Heart left ventricle (tissue), 16 donors: ENCODE measurements at regions not wholly inside any gene's neighbourhood (a gene's known extent, or its start where the extent isn't known, plus 50 kb on each side); places are given as distances from the start of the nearest gene placed in this dataset.

Experiments
- ATAC-seq, 4 donors: fragments of 200-7000 bp; cut with Tn5 transposase; one replicate each; pipeline ENCODE4 v1.9.1; 2020 to 2022; ENCODE audit warnings: moderate library complexity in 4 of 4, mild to moderate bottlenecking in 3 of 4, moderate number of reproducible peaks in 1 of 4
- DNase-seq, 5 donors: peaks; one replicate each; pipeline ENCODE4 v3.0.0-alpha.2; 2020
- H3K27ac ChIP-seq, 12 donors: fragments of 200-600 bp; sonication (generic) in 4 of 12; one replicate each; pipeline versions ENCODE4 v1.5.0 to v1.8.0; 2016 to 2022; ENCODE audit warnings: mild to moderate bottlenecking in 2 of 12
- H3K27me3 ChIP-seq, 9 donors: fragments of 200-600 bp; sonication (generic) in 2 of 9; one replicate each; pipeline versions ENCODE4 v1.5.1 to v1.8.0; 2016 to 2022; ENCODE audit warnings: mild to moderate bottlenecking in 3 of 9
- H3K36me3 ChIP-seq, 9 donors: fragments of 200-600 bp; sonication (generic) in 2 of 9; one replicate each; pipeline versions ENCODE4 v1.5.0 to v1.8.0; 2018 to 2022; ENCODE audit warnings: mild to moderate bottlenecking in 2 of 9
- H3K4me1 ChIP-seq, 12 donors: fragments of 200-600 bp; sonication (generic) in 4 of 12; one replicate each; pipeline versions ENCODE4 v1.5.0 to v1.8.0; 2016 to 2022; ENCODE audit warnings: mild to moderate bottlenecking in 3 of 12
- H3K4me3 ChIP-seq, 12 donors: fragments of 200-600 bp; sonication (generic) in 4 of 12; one replicate each; pipeline versions ENCODE4 v1.5.0 to v1.8.0; 2017 to 2022; ENCODE audit warnings: mild to moderate bottlenecking in 9 of 12, moderate library complexity in 4 of 12
- H3K9me3 ChIP-seq, 12 donors: fragments of 200-600 bp; sonication (generic) in 4 of 12; one replicate each; pipeline versions ENCODE4 v1.5.0 to v1.8.0; 2016 to 2022; ENCODE audit warnings: mild to moderate bottlenecking in 1 of 12
- POLR2A ChIP-seq, 2 donors: fragments of 450-650 bp; IDR thresholded peaks; one replicate each; pipeline ENCODE4 v1.6.1; 2017; ENCODE audit warnings: antibody characterized with exemption in 2 of 2, mild to moderate bottlenecking in 2 of 2, moderate library complexity in 2 of 2
- WGBS, 4 donors: extraction: QIAGEN DNeasy Blood & Tissue Kit in 2 of 4; methylation state at CpG; one replicate each; pipeline versions ENCODE4 v1.1.5 to v1.1.7; 2013 to 2018; 5-methylcytosine and 5-hydroxymethylcytosine counted together
- intact Hi-C, 10 donors: fragments of 100-400 bp; cut with DNase I; formaldehyde crosslinking; loops; one replicate each; pipeline versions ENCODE4 v1.11.1 to v1.14.2; 2022
- TF ChIP-seq, protein P1 (sequence below), 12 donors: fragments of 200-600 bp; sonication (generic) in 4 of 12; IDR thresholded peaks; one replicate each; pipeline versions ENCODE4 v1.5.0 to v1.8.0; 2018 to 2022; ENCODE audit warnings: antibody characterized with exemption in 12 of 12, mild to moderate bottlenecking in 5 of 12
- donor health status: ischemic (EF 13 %, LVEDD 7.1; RV severe dilation, severe dysfunction).
- donor health status: healthy with polysubstance abuse.
- donor health status: DM: no; HTN: yes; CAD: no.
- donor health status: DM: no; HTN: no; CAD: no.
- donor health status: ischemic (EF 25% LVEDD 6.9; RV normal size, moderate dysfunction).
- donor health status: ischemic (EF 25% LVEDD 5.7; RV mildly dilated, moderate dysfunction).
- donor health status: healthy.
- donor health status: DM: yes; HTN: yes; CAD: no.
- donor health status: ischemic (EF 35%, LVEDD 5.7; RV mildly dilated, moderate dysfunction).
- donor health status: nonischemic (EF 11% LVEDD 7.7; RV severe dilation, severe dysfunction).
- donor health status: DM: yes; HTN: yes; CAD: no.
- donor health status: PGD.
- donor health status: ischemic (EF 29% LVEDD 5.4; RV normal size, mild dysfunction).
- donor health status: nonischemic (EF 23%, LVEDD 6.1; RV moderate dilation, normal function).

DNA sequence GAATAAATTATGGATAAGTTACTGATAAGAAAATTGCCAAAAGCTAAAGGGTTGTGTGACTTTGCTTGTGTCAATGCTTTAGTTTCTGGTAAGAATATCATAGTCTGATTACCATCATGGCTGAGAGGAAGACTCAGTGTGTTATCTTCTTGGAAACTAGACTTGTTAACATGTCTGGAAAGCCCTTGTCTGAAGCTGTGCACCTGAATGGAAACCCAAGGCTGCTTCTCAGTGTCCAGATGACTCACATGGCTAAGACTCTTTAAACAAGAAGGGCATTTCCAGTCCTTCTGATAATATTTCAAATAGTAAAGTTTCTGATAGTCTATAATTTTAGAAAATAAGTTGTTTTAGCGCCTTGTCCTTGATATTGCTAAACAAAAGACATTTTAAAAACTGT lies 1092.7 kb downstream of the PLA2G4A start:
- Histone ChIP-seq H3K4me1 (no peaks in the 10 kb centered on the region), H3K27me3 (no peaks in the 10 kb centered on the region), H3K9me3 (no peaks in the 10 kb centered on the region), H3K4me3 (no peak overlapping the region), H3K27ac (no peak overlapping the region), H3K36me3 (no peaks in the 10 kb centered on the region)
- no peak for DNase-seq
- ATAC-seq: no peak
- no peak for TF ChIP-seq POLR2A (IDR thresholded peaks at IDR 0.05)
- TF ChIP-seq, protein P1, sequence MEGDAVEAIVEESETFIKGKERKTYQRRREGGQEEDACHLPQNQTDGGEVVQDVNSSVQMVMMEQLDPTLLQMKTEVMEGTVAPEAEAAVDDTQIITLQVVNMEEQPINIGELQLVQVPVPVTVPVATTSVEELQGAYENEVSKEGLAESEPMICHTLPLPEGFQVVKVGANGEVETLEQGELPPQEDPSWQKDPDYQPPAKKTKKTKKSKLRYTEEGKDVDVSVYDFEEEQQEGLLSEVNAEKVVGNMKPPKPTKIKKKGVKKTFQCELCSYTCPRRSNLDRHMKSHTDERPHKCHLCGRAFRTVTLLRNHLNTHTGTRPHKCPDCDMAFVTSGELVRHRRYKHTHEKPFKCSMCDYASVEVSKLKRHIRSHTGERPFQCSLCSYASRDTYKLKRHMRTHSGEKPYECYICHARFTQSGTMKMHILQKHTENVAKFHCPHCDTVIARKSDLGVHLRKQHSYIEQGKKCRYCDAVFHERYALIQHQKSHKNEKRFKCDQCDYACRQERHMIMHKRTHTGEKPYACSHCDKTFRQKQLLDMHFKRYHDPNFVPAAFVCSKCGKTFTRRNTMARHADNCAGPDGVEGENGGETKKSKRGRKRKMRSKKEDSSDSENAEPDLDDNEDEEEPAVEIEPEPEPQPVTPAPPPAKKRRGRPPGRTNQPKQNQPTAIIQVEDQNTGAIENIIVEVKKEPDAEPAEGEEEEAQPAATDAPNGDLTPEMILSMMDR (IDR thresholded peaks at IDR 0.05): no peak
- intact Hi-C loops: no loop called here
- 48 to 89% (median 79%) methylated on average over 1 of the region's 1 CpG for WGBS, 4 donors

DNA sequence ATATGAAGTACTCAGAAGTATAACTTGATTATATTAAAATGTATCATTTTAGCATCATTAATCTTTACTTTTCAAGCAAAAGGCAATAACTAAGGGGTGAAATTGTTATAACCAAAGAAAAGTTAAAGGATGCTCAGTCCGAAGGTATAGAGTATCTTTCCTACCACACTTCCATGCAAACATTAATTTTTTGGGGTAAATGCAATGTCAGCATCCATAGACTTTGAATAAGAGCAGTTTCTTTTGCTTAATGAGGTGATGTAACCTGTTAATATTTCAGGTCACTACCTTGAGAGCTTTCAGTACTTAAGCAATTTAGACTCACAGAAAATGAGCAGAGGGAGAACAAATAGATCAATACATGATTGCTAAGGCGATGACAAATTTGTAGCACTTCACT lies 1093.5 kb downstream of the PLA2G4A start:
- H3K9me3 ChIP-seq: no peaks in the 10 kb centered on the region
- DNase-seq: no peak
- no peaks in the 10 kb centered on the region for H3K4me1 ChIP-seq
- no peaks in the 10 kb centered on the region for H3K27me3 ChIP-seq
- TF ChIP-seq, protein P1 (IDR thresholded peaks at IDR 0.05): no peak
- TF ChIP-seq POLR2A (IDR thresholded peaks at IDR 0.05): no peak
- no peak overlapping the region for H3K4me3 ChIP-seq
- intact Hi-C loops: no loop called here
- H3K36me3 ChIP-seq: no peaks in the 10 kb centered on the region
- no peak for ATAC-seq
- 86 to 95% (median 91%) methylated on average over 2 of the region's 2 CpGs for WGBS, 4 donors
- H3K27ac ChIP-seq: no peak overlapping the region

DNA sequence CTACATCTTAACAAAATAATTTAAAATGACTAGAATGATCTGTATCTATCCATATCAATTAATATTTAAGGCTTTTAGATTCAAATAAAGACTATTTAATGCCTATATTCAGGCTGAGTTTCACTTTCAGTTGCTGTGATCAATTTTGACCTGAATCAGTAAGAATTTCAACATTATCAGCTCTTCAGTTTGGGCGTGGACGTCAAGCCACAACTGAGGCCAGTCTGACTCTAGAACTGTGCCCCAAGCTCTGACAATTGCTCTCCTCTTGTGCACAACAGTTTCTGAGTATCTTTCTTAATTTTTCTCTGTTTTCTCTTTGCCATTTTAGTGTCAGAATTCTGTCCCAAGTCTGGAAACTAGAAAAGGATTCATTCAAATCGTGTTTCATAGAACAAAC lies 1095.5 kb downstream of the PLA2G4A start:
- H3K4me3 ChIP-seq: no peak overlapping the region
- 82 to 89% (median 85%) methylated on average over 3 of the region's 3 CpGs for WGBS, 4 donors
- TF ChIP-seq POLR2A (IDR thresholded peaks at IDR 0.05): no peak
- TF ChIP-seq, protein P1 (IDR thresholded peaks at IDR 0.05): no peak
- no peaks in the 10 kb centered on the region for H3K36me3 ChIP-seq
- no peaks in the 10 kb centered on the region for H3K4me1 ChIP-seq
- intact Hi-C loops: no loop called here
- no peaks in the 10 kb centered on the region for H3K9me3 ChIP-seq
- DNase-seq (no peak), ATAC-seq (no peak)
- no peak overlapping the region for H3K27ac ChIP-seq
- H3K27me3 ChIP-seq: no peaks in the 10 kb centered on the region

DNA sequence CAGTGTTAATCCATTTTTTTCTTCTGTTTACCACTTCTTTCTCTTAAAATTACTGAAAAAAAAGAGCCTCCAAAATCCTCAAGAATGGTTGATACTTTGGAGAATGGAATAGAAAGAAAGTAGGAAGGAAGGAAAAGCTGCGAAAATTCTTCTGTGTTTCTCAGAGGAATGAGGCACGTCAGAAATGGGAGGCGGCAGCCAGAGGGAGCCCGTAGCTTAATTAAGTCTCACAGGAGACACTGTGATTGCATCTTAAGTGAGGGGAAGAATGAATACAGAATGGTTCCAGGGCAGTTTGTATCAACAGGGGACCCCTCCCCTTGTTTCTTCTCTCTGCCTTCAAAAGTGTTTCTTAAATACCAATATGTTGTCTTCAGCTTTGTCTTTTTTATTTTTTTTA lies 1099.5 kb downstream of the PLA2G4A start:
- Histone ChIP-seq H3K4me3 (no peak overlapping the region), H3K27me3 (no peaks in the 10 kb centered on the region), H3K27ac (no peak overlapping the region), H3K9me3 (no peaks in the 10 kb centered on the region), H3K4me1 (no peaks in the 10 kb centered on the region), H3K36me3 (no peaks in the 10 kb centered on the region)
- intact Hi-C loops: no loop called here
- DNase-seq (no peak), ATAC-seq (no peak)
- 17 to 27% (median 26%) methylated on average over 4 of the region's 4 CpGs for WGBS, 4 donors
- TF ChIP-seq, protein P1 (IDR thresholded peaks at IDR 0.05): peak in 3 of 12 donors; percentile 13 to 27 (median 17)
- no peak for TF ChIP-seq POLR2A (IDR thresholded peaks at IDR 0.05)
